SK-N-SH treated with all-trans-retinoic acid at 6 μM for 48 hours (cell line): ENCODE measurements at regions not wholly inside any gene's neighbourhood (a gene's known extent, or its start where the extent isn't known, plus 50 kb on each side); places are given as distances from the start of the nearest gene placed in this dataset.

ENCODE experiments used
- ATAC-seq: fragments of 200-7000 bp; cut with Tn5 transposase; 3 replicates; pipeline ENCODE4 v1.9.1; 2020; ENCODE audit warnings: mild to moderate bottlenecking, moderate library complexity
- ARNTL ChIP-seq: fragments of 450-650 bp; formaldehyde crosslinking; IDR thresholded peaks from 2 replicates; pipeline ENCODE4 v1.5.0; 2020; ENCODE audit warnings: low read depth, mild to moderate bottlenecking, moderate library complexity, borderline replicate concordance
- BACH2 ChIP-seq: fragments of 250-450 bp; sonication (Bioruptor Pico); IDR thresholded peaks from 2 replicates; pipeline ENCODE4 v1.9.0; 2021; ENCODE audit warnings: mild to moderate bottlenecking, borderline replicate concordance
- CSDC2 ChIP-seq: fragments of 250-450 bp; sonication (Bioruptor Pico); IDR thresholded peaks from 2 replicates; pipeline ENCODE4 v1.5.0; 2020; ENCODE audit warnings: mild to moderate bottlenecking, moderate library complexity
- ESRRG ChIP-seq: fragments of 250-450 bp; sonication (Bioruptor Pico); IDR thresholded peaks from 2 replicates; pipeline ENCODE4 v1.6.1; 2021; ENCODE audit warnings: mild to moderate bottlenecking
- OSR1 ChIP-seq: fragments of 250-450 bp; sonication (Bioruptor Pico); IDR thresholded peaks from 2 replicates; pipeline ENCODE4 v1.8.0; 2022; ENCODE audit warnings: moderate library complexity, mild to moderate bottlenecking, inconsistent platforms
- PPARA ChIP-seq: fragments of 250-450 bp; sonication (Bioruptor Pico); IDR thresholded peaks from 2 replicates; pipeline ENCODE4 v1.5.0; 2020; ENCODE audit warnings: mild to moderate bottlenecking, borderline replicate concordance
- RARB ChIP-seq: fragments of 250-450 bp; sonication (Bioruptor Pico); IDR thresholded peaks from 2 replicates; pipeline ENCODE4 v1.8.0; 2021; ENCODE audit warnings: mild to moderate bottlenecking, moderate library complexity
- SNAI2 ChIP-seq: fragments of 250-450 bp; sonication (Bioruptor Pico); IDR thresholded peaks from 2 replicates; pipeline ENCODE4 v1.5.0; 2020; ENCODE audit warnings: mild to moderate bottlenecking, moderate library complexity
- TCF4 ChIP-seq: fragments of 250-450 bp; sonication (Bioruptor Pico); IDR thresholded peaks from 2 replicates; pipeline ENCODE4 v1.8.0; 2021; ENCODE audit warnings: mild to moderate bottlenecking, moderate library complexity, borderline replicate concordance
- TOX ChIP-seq: fragments of 250-450 bp; sonication (Bioruptor Pico); IDR thresholded peaks from 2 replicates; pipeline ENCODE4 v1.8.0; 2021; ENCODE audit warnings: mild to moderate bottlenecking, moderate library complexity, borderline replicate concordance
- ZC3H10 ChIP-seq: fragments of 250-450 bp; sonication (Bioruptor Pico); IDR thresholded peaks from 2 replicates; pipeline ENCODE4 v1.5.1; 2021; ENCODE audit warnings: mild to moderate bottlenecking, moderate library complexity
- ZFP3 ChIP-seq: fragments of 250-450 bp; sonication (Bioruptor Pico); IDR thresholded peaks from 2 replicates; pipeline ENCODE4 v1.5.0; 2020; ENCODE audit warnings: mild to moderate bottlenecking, moderate library complexity
- ZFP30 ChIP-seq: fragments of 450-650 bp; formaldehyde crosslinking; IDR thresholded peaks from 2 replicates; pipeline ENCODE4 v1.5.0; 2022; ENCODE audit warnings: mild to moderate bottlenecking, moderate library complexity
- ZNF565 ChIP-seq: fragments of 450-650 bp; formaldehyde crosslinking; conservative IDR thresholded peaks from 2 replicates; pipeline ENCODE4 v1.5.0; 2020; ENCODE audit warnings: low read depth, mild to moderate bottlenecking, moderate library complexity
- ZNF8 ChIP-seq: fragments of 450-650 bp; formaldehyde crosslinking; IDR thresholded peaks from 2 replicates; pipeline ENCODE4 v1.5.0; 2020; ENCODE audit warnings: mild to moderate bottlenecking, moderate library complexity
- TF ChIP-seq, protein P1 (sequence below): fragments of 250-450 bp; sonication (Bioruptor Pico); IDR thresholded peaks from 2 replicates; pipeline ENCODE4 v1.5.1; 2020; ENCODE audit warnings: low read depth, mild to moderate bottlenecking, moderate library complexity
- TF ChIP-seq, protein P2 (sequence below): fragments of 250-450 bp; sonication (Bioruptor Pico); IDR thresholded peaks from 2 replicates; pipeline ENCODE4 v1.5.0; 2020; ENCODE audit warnings: mild to moderate bottlenecking, moderate library complexity
- TF ChIP-seq, protein P3 (sequence below): fragments of 250-450 bp; sonication (Bioruptor Pico); IDR thresholded peaks from 2 replicates; pipeline ENCODE4 v1.8.0; 2020; ENCODE audit warnings: mild to moderate bottlenecking, moderate library complexity, borderline replicate concordance
- TF ChIP-seq, protein P4 (sequence below): fragments of 250-450 bp; sonication (Bioruptor Pico); IDR thresholded peaks from 2 replicates; pipeline ENCODE4 v1.8.0; 2021; ENCODE audit warnings: low read depth, mild to moderate bottlenecking, moderate library complexity, borderline replicate concordance
- TF ChIP-seq, protein P5 (sequence below): fragments of 250-450 bp; sonication (Bioruptor Pico); IDR thresholded peaks from 2 replicates; pipeline ENCODE4 v1.5.1; 2021; ENCODE audit warnings: mild to moderate bottlenecking, moderate library complexity

DNA sequence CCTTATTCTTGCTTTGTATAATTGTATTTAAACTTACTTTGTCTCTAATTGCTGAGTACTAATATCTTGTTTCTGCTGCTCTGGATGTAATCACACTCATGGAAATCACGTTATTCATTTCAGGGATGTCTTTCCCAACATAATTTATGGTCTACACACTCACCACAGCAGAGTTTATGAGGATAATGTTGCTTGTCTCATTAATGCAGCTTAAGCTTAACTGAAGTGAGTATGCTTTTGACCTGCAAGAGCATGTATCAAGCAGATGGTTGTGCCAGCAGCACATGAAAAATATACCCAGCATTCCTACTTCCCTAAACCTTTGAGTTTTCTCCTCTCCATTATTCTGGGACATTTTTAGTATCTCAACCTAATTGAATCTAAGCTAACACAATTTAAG, 1080.9 kb downstream of the SLITRK5 start:
- TF ChIP-seq ZFP30 (CRISPR knock-in tag), result no peak
- no peak for ATAC-seq

DNA sequence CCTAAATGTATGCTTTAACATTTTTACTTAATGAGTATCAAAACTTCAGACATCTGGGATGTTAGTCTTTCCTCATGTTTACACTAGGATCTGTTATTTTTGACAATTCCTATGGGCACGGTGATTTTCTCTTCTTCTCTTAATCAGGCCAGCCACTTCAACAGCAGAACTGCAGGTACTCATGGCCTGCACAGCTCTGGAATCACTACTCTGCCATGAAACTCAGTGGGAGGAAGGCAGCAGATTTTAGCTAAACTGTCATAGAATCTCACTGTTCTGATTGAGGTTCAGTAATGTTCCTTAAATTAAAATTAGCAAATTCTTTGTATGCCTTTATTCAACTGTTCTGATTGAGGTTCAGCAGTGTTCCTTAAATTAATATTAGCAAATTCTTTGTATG, 1083.0 kb downstream of the SLITRK5 start:
- TF ChIP-seq ARNTL (CRISPR knock-in tag) (no peak), ZNF565 (CRISPR knock-in tag) (no peak), OSR1 (CRISPR knock-in tag) (no peak), ZFP30 (CRISPR knock-in tag) (no peak), ZNF8 (no peak), TCF4 (CRISPR knock-in tag) (no peak), CSDC2 (CRISPR knock-in tag) (no peak), SNAI2 (no peak), RARB (no peak), BACH2 (CRISPR knock-in tag) (no peak), PPARA (CRISPR knock-in tag) (no peak), ZFP3 (no peak), TOX (CRISPR knock-in tag) (no peak), ESRRG (CRISPR knock-in tag) (no peak), ZC3H10 (CRISPR knock-in tag) (no peak)
- TF ChIP-seq, protein P1, sequence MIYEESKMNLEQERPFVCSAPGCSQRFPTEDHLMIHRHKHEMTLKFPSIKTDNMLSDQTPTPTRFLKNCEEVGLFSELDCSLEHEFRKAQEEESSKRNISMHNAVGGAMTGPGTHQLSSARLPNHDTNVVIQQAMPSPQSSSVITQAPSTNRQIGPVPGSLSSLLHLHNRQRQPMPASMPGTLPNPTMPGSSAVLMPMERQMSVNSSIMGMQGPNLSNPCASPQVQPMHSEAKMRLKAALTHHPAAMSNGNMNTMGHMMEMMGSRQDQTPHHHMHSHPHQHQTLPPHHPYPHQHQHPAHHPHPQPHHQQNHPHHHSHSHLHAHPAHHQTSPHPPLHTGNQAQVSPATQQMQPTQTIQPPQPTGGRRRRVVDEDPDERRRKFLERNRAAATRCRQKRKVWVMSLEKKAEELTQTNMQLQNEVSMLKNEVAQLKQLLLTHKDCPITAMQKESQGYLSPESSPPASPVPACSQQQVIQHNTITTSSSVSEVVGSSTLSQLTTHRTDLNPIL, result no peak
- TF ChIP-seq, protein P2, sequence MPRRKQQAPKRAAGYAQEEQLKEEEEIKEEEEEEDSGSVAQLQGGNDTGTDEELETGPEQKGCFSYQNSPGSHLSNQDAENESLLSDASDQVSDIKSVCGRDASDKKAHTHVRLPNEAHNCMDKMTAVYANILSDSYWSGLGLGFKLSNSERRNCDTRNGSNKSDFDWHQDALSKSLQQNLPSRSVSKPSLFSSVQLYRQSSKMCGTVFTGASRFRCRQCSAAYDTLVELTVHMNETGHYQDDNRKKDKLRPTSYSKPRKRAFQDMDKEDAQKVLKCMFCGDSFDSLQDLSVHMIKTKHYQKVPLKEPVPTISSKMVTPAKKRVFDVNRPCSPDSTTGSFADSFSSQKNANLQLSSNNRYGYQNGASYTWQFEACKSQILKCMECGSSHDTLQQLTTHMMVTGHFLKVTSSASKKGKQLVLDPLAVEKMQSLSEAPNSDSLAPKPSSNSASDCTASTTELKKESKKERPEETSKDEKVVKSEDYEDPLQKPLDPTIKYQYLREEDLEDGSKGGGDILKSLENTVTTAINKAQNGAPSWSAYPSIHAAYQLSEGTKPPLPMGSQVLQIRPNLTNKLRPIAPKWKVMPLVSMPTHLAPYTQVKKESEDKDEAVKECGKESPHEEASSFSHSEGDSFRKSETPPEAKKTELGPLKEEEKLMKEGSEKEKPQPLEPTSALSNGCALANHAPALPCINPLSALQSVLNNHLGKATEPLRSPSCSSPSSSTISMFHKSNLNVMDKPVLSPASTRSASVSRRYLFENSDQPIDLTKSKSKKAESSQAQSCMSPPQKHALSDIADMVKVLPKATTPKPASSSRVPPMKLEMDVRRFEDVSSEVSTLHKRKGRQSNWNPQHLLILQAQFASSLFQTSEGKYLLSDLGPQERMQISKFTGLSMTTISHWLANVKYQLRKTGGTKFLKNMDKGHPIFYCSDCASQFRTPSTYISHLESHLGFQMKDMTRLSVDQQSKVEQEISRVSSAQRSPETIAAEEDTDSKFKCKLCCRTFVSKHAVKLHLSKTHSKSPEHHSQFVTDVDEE (CRISPR knock-in tag), result no peak
- TF ChIP-seq, protein P3, sequence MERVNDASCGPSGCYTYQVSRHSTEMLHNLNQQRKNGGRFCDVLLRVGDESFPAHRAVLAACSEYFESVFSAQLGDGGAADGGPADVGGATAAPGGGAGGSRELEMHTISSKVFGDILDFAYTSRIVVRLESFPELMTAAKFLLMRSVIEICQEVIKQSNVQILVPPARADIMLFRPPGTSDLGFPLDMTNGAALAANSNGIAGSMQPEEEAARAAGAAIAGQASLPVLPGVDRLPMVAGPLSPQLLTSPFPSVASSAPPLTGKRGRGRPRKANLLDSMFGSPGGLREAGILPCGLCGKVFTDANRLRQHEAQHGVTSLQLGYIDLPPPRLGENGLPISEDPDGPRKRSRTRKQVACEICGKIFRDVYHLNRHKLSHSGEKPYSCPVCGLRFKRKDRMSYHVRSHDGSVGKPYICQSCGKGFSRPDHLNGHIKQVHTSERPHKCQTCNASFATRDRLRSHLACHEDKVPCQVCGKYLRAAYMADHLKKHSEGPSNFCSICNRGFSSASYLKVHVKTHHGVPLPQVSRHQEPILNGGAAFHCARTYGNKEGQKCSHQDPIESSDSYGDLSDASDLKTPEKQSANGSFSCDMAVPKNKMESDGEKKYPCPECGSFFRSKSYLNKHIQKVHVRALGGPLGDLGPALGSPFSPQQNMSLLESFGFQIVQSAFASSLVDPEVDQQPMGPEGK, result no peak
- TF ChIP-seq, protein P4, sequence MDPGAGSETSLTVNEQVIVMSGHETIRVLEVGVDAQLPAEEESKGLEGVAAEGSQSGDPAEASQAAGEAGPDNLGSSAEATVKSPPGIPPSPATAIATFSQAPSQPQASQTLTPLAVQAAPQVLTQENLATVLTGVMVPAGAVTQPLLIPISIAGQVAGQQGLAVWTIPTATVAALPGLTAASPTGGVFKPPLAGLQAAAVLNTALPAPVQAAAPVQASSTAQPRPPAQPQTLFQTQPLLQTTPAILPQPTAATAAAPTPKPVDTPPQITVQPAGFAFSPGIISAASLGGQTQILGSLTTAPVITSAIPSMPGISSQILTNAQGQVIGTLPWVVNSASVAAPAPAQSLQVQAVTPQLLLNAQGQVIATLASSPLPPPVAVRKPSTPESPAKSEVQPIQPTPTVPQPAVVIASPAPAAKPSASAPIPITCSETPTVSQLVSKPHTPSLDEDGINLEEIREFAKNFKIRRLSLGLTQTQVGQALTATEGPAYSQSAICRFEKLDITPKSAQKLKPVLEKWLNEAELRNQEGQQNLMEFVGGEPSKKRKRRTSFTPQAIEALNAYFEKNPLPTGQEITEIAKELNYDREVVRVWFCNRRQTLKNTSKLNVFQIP (CRISPR knock-in tag), result no peak
- TF ChIP-seq, protein P5, sequence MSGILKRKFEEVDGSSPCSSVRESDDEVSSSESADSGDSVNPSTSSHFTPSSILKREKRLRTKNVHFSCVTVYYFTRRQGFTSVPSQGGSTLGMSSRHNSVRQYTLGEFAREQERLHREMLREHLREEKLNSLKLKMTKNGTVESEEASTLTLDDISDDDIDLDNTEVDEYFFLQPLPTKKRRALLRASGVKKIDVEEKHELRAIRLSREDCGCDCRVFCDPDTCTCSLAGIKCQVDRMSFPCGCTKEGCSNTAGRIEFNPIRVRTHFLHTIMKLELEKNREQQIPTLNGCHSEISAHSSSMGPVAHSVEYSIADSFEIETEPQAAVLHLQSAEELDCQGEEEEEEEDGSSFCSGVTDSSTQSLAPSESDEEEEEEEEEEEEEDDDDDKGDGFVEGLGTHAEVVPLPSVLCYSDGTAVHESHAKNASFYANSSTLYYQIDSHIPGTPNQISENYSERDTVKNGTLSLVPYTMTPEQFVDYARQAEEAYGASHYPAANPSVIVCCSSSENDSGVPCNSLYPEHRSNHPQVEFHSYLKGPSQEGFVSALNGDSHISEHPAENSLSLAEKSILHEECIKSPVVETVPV (CRISPR knock-in tag), result no peak
- ATAC-seq, result no peak

DNA sequence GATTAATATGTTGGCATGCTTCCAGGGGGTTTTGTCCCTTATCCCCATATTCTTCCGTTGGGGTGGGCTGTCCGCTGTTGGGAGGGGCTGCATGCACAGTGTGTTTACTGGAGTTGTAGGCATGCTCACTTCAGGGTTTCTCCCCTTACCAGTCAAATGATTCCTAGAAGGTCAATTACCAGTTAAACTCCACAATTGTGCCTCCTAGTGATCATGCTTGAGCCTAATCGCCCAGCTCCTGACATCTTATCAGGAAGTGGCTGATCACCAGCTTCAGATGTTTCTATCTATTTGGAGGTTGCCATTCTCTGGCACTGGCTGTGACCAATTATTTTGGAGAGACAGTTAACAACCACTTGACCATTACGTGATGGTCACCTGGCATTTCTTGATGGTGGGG, 1090.0 kb downstream of the SLITRK5 start:
- ATAC-seq, result no peak
- TF ChIP-seq ARNTL (CRISPR knock-in tag) (no peak), ZC3H10 (CRISPR knock-in tag) (no peak), TCF4 (CRISPR knock-in tag) (no peak), ZNF8 (no peak), CSDC2 (CRISPR knock-in tag) (no peak)
- TF ChIP-seq, protein P3, result no peak
- TF ChIP-seq, protein P5 (CRISPR knock-in tag), result no peak
- TF ChIP-seq, protein P4 (CRISPR knock-in tag), result no peak
- TF ChIP-seq, protein P2 (CRISPR knock-in tag), result no peak
